GM12878 (cell line): ENCODE measurements at regions not wholly inside any gene's neighbourhood (a gene's known extent, or its start where the extent isn't known, plus 50 kb on each side); places are given as distances from the start of the nearest gene placed in this dataset.

ENCODE experiments used
- ESRRA ChIP-seq: IDR thresholded peaks from 2 replicates; pipeline ENCODE4 v1.6.1; 2012; ENCODE audit warnings: mild to moderate bottlenecking, low read length, improper control_type of control experiment
- STAT3 ChIP-seq: IDR thresholded peaks from 2 replicates; pipeline ENCODE4 v1.6.1; 2011; ENCODE audit warnings: low read depth, low read length, improper control_type of control experiment
- TF ChIP-seq, protein P1 (sequence below): fragments of 450-650 bp; IDR thresholded peaks from 2 replicates; pipeline ENCODE4 v1.6.1; 2017; ENCODE audit warnings: mild to moderate bottlenecking, low read depth, inconsistent platforms; ENCODE audit not compliant: poor library complexity, severe bottlenecking
- TF ChIP-seq, protein P2 (sequence below), 3 experiments: IDR thresholded peaks in 2 of 3; conservative IDR thresholded peaks in 1 of 3; 2 replicates each; pipeline ENCODE4 v1.5.1; 2011; ENCODE audit warnings: low read depth in 3 of 3, low read length in 3 of 3, mild to moderate bottlenecking in 3 of 3, control low read depth in 2 of 3, moderate library complexity in 2 of 3, inconsistent platforms in 1 of 3, mixed read lengths in 1 of 3; ENCODE audit not compliant: control insufficient read depth in 2 of 3, insufficient read depth in 1 of 3; ENCODE audit errors: extremely low read depth in 1 of 3

DNA sequence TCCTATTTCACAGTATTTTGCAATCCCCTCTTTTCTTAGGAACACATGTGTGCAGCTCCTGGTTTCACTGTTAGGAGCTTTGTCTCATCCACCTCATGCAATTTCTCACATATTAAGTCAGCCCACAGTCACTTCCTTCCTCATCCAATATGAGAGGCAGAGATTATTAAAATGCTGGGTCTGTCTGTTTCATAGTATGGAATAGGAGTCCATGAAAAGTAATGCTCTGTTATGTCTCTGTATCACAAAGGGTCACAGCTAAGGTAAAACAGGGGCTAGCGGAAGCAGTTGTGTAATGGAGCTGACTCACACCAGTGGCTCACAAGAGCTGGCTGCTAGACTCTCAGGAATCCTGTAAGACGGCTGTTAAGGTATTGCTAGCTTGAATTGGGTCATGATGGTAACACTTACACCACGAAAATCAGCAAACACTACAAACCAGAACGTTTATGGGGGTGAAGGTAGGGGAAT, 216.5 kb downstream of the EFNB2 start:
- no peak for TF ChIP-seq STAT3
- TF ChIP-seq, protein P1, sequence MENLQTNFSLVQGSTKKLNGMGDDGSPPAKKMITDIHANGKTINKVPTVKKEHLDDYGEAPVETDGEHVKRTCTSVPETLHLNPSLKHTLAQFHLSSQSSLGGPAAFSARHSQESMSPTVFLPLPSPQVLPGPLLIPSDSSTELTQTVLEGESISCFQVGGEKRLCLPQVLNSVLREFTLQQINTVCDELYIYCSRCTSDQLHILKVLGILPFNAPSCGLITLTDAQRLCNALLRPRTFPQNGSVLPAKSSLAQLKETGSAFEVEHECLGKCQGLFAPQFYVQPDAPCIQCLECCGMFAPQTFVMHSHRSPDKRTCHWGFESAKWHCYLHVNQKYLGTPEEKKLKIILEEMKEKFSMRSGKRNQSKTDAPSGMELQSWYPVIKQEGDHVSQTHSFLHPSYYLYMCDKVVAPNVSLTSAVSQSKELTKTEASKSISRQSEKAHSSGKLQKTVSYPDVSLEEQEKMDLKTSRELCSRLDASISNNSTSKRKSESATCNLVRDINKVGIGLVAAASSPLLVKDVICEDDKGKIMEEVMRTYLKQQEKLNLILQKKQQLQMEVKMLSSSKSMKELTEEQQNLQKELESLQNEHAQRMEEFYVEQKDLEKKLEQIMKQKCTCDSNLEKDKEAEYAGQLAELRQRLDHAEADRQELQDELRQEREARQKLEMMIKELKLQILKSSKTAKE, result no peak
- TF ChIP-seq, protein P2, sequence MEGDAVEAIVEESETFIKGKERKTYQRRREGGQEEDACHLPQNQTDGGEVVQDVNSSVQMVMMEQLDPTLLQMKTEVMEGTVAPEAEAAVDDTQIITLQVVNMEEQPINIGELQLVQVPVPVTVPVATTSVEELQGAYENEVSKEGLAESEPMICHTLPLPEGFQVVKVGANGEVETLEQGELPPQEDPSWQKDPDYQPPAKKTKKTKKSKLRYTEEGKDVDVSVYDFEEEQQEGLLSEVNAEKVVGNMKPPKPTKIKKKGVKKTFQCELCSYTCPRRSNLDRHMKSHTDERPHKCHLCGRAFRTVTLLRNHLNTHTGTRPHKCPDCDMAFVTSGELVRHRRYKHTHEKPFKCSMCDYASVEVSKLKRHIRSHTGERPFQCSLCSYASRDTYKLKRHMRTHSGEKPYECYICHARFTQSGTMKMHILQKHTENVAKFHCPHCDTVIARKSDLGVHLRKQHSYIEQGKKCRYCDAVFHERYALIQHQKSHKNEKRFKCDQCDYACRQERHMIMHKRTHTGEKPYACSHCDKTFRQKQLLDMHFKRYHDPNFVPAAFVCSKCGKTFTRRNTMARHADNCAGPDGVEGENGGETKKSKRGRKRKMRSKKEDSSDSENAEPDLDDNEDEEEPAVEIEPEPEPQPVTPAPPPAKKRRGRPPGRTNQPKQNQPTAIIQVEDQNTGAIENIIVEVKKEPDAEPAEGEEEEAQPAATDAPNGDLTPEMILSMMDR (IDR thresholded peaks at IDR 0.05 in 2 of 3, conservative IDR thresholded peaks at IDR 0.05 in 1 of 3; ENCODE audit: control insufficient read depth in 2 of 3, extremely low read depth in 1 of 3, insufficient read depth in 1 of 3, low read depth in 3 of 3, low read length in 3 of 3), result no peak
- TF ChIP-seq ESRRA, result no peak
